A673 (cell line): ENCODE measurements at regions not wholly inside any gene's neighbourhood (a gene's known extent, or its start where the extent isn't known, plus 50 kb on each side); places are given as distances from the start of the nearest gene placed in this dataset.

Experiments
- BruUV-seq: library from RNA; stranded (reverse); fragments of 400-500 nt; replicated peaks from 2 replicates; lab custom pipeline; 2021; lab: Mats Ljungman, UMichigan
- CTCF ChIA-PET: fragments of 300-600 bp; sonication (Branson Sonifier 250); formaldehyde crosslinking; loops from one replicate; lab custom pipeline; 2022; ENCODE audit warnings: antibody characterized with exemption; lab: Charles Lee
- POLR2A ChIA-PET: fragments of 300-600 bp; sonication (Branson Sonifier 250); formaldehyde crosslinking; loops from one replicate; lab custom pipeline; 2022; ENCODE audit warnings: antibody characterized with exemption; ENCODE audit not compliant: low non-redundant PET; lab: Charles Lee
- DNase-seq: peaks from one replicate; pipeline ENCODE4 v3.0.0-alpha.2; 2015; ENCODE audit warnings: low spot score
- H3K27ac ChIP-seq: fragments of 200-600 bp; sonication (generic); 2 replicates; pipeline ENCODE4 v1.5.1; 2016; ENCODE audit warnings: mixed run types, low read depth, mild to moderate bottlenecking, mixed read lengths, antibody characterized with exemption, low read length; ENCODE audit not compliant: poor library complexity, severe bottlenecking
- H3K27me3 ChIP-seq: fragments of 200-600 bp; sonication (generic); replicated peaks from 2 replicates; pipeline ENCODE4 v1.6.1; 2017; ENCODE audit warnings: mixed run types, low read depth, mild to moderate bottlenecking, mixed read lengths, antibody characterized with exemption, low read length; ENCODE audit not compliant: insufficient read depth, poor library complexity
- H3K36me3 ChIP-seq: fragments of 200-600 bp; sonication (generic); 2 replicates; pipeline ENCODE4 v1.6.1; 2016; ENCODE audit warnings: mixed run types, mild to moderate bottlenecking, mixed read lengths, antibody characterized with exemption, low read length; ENCODE audit not compliant: insufficient read depth, poor library complexity, severe bottlenecking
- H3K4me1 ChIP-seq: fragments of 200-600 bp; sonication (generic); 2 replicates; pipeline ENCODE4 v1.6.1; 2017; ENCODE audit warnings: mixed run types, mild to moderate bottlenecking, mixed read lengths, antibody characterized with exemption, low read length; ENCODE audit not compliant: insufficient read depth, poor library complexity, severe bottlenecking
- H3K4me3 ChIP-seq: fragments of 200-600 bp; sonication (generic); 2 replicates; pipeline ENCODE4 v1.5.1; 2016; ENCODE audit warnings: low read depth, mixed run types, mild to moderate bottlenecking, mixed read lengths, low read length; ENCODE audit not compliant: poor library complexity, severe bottlenecking
- H3K9me3 ChIP-seq: fragments of 200-600 bp; sonication (generic); 2 replicates; pipeline ENCODE4 v1.6.1; 2016; ENCODE audit warnings: mixed run types, low read depth, mild to moderate bottlenecking, mixed read lengths, antibody characterized with exemption, low read length; ENCODE audit not compliant: poor library complexity, severe bottlenecking
- EZH2 ChIP-seq: fragments of 200-600 bp; sonication (generic); IDR thresholded peaks from 2 replicates; pipeline ENCODE4 v1.6.1; 2017; ENCODE audit warnings: borderline replicate concordance, low read depth, mild to moderate bottlenecking, mixed read lengths, antibody characterized with exemption, low read length; ENCODE audit not compliant: poor library complexity, severe bottlenecking
- intact Hi-C: fragments of 100-400 bp; cut with micrococcal nuclease; formaldehyde crosslinking; loops from one replicate; pipeline ENCODE4 v1.10.0; 2022; ENCODE audit not compliant: unreplicated experiment
- TF ChIP-seq, protein P1 (sequence below): fragments of 300-800, 200-600 bp; sonication (generic); conservative IDR thresholded peaks from 2 replicates; pipeline ENCODE4 v1.5.1; 2017; ENCODE audit warnings: low read depth, mild to moderate bottlenecking, antibody characterized with exemption, low read length, moderate library complexity, mixed read lengths

- Histone ChIP-seq H3K4me3 (no peak overlapping the region), H3K4me1 (no peaks in the 10 kb centered on the region), H3K9me3 (no peaks in the 10 kb centered on the region), H3K36me3 (no peaks in the 10 kb centered on the region), H3K27me3 (no peaks in the 10 kb centered on the region), H3K27ac (no peak overlapping the region)
- BruUV-seq: no TSS peak
- ChIA-PET CTCF (interaction anchor here (0.6 kb wide), 1 partner anchor 173 kb away, joined by 3 read pairs; no protein-coding TSS in a partner anchor), POLR2A (no interaction called here)
- DNase-seq: no peak
- intact Hi-C loops: loop anchor here (10.0 kb wide), 1 partner anchor 544 kb away; no protein-coding TSS in a partner anchor
- no peak for TF ChIP-seq EZH2
- TF ChIP-seq, protein P1, sequence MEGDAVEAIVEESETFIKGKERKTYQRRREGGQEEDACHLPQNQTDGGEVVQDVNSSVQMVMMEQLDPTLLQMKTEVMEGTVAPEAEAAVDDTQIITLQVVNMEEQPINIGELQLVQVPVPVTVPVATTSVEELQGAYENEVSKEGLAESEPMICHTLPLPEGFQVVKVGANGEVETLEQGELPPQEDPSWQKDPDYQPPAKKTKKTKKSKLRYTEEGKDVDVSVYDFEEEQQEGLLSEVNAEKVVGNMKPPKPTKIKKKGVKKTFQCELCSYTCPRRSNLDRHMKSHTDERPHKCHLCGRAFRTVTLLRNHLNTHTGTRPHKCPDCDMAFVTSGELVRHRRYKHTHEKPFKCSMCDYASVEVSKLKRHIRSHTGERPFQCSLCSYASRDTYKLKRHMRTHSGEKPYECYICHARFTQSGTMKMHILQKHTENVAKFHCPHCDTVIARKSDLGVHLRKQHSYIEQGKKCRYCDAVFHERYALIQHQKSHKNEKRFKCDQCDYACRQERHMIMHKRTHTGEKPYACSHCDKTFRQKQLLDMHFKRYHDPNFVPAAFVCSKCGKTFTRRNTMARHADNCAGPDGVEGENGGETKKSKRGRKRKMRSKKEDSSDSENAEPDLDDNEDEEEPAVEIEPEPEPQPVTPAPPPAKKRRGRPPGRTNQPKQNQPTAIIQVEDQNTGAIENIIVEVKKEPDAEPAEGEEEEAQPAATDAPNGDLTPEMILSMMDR: no peak
Observed at GRCh38 chr2:163888591-163888990, 152.8 kb upstream of the FIGN start.

DNA sequence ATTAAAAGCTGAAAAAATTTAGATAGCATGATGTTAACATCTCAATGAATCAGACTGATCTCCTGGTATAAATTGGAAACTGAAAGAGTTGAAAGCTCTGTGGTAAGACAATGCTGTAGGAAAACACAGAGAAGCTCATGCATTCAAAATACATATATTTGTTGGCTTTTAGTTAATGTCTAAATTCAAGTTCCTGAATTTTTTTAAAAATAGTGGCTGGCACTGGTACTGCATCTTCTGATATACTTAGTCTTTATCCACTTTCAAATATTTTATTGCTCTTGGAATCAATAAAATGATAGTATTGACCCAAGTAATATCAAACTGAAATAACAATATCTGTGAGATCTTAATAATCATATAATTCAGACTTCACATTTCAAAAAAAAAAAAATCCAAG lies 151.4 kb upstream of the FIGN start:
- H3K4me3 ChIP-seq: no peak overlapping the region
- no peak overlapping the region for H3K27ac ChIP-seq
- intact Hi-C loops: loop anchor here (10.0 kb wide), 1 partner anchor 542 kb away; no protein-coding TSS in a partner anchor
- DNase-seq: no peak
- no peaks in the 10 kb centered on the region for H3K27me3 ChIP-seq
- no peaks in the 10 kb centered on the region for H3K4me1 ChIP-seq
- TF ChIP-seq, protein P1: peak; percentile 33; the same call in 1 of the 2 replicates
- no peak for TF ChIP-seq EZH2
- no TSS peak for BruUV-seq
- no peaks in the 10 kb centered on the region for H3K36me3 ChIP-seq
- ChIA-PET CTCF (no interaction called here), POLR2A (no interaction called here)
- no peaks in the 10 kb centered on the region for H3K9me3 ChIP-seq

GRCh38 chr2:163884416-163884815 lies 148.6 kb upstream of the FIGN start:
- Histone ChIP-seq H3K9me3 (no peaks in the 10 kb centered on the region), H3K27me3 (no peaks in the 10 kb centered on the region), H3K27ac (no peak overlapping the region), H3K4me3 (no peak overlapping the region), H3K36me3 (no peaks in the 10 kb centered on the region), H3K4me1 (no peaks in the 10 kb centered on the region)
- no peak for TF ChIP-seq EZH2
- TF ChIP-seq, protein P1: no peak
- CTCF ChIA-PET: interaction anchor here (0.6 kb wide), 1 partner anchor 545 kb away, joined by 3 read pairs; no protein-coding TSS in a partner anchor
- DNase-seq: no peak
- POLR2A ChIA-PET: no interaction called here
- intact Hi-C loops: loop anchor here (10.0 kb wide), 1 partner anchor 540 kb away; no protein-coding TSS in a partner anchor
- no TSS peak for BruUV-seq
